ENCODE measurements at regions not wholly inside any gene's neighbourhood (a gene's known extent, or its start where the extent isn't known, plus 50 kb on each side); places are given as distances from the start of the nearest gene placed in this dataset.

GRCh38 chr5:142428773-142429473 is 104.1 kb upstream of the SPRY4 start:
- H3K27me3 ChIP-seq (ENCODE audit: insufficient read depth in 3 of 3, low read length in 2 of 3) = no peaks in the 10 kb centered on the region
- H3K27ac ChIP-seq = no peak overlapping the region
- H3K36me3 ChIP-seq (ENCODE audit: insufficient read depth in 1 of 2, low read depth in 1 of 2) = no peaks in the 10 kb centered on the region
- H3K9me3 ChIP-seq = no peaks in the 10 kb centered on the region
- H3K4me3 ChIP-seq = no peak overlapping the region
- no peaks in the 10 kb centered on the region for H3K4me1 ChIP-seq
- ATAC-seq (no peak), DNase-seq (no peak)
- TF ChIP-seq CTCF (IDR thresholded peaks at IDR 0.05) = no peak
- 42 to 46% (median 43%) methylated on average over 8 of the region's 8 CpGs for WGBS, 3 donors
- intact Hi-C loops (cut with DNase I) = no loop called here

DNA sequence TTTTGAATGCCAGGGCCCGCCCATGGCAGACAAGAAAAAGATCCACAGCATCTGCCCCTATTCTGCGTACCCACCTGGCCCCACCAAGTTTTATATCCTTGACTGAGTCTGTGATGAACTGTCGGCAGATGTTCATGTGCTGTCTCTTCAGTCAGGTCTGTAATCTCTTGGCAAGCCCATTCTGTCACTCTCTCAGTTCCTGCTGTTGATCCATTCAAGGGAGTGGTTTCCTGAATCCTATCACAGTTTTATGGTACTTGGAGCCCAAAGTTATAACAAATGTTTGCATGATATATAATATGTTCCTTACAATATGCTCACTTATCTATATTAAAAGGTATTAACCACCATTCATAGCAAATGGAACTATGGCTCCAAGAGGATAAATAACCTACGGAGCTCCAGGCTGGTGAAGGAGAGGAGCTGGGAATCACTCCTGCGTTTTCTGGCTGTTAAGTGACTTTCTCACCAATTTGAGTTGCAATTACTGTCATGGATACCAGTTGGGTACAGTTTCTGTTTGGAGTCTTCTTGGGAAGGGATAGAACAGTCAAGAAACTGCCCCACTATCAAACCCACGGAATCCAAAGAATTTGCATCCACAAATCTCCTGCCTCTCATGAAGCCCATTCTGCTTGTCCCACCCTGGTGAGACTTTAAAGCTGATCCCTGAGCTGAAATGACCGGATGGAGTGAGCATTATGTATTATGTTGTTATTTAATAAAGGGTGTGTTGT is 103.4 kb upstream of the SPRY4 start:
- no peak for TF ChIP-seq CTCF (IDR thresholded peaks at IDR 0.05)
- no peak for DNase-seq
- no peaks in the 10 kb centered on the region for H3K4me1 ChIP-seq
- H3K36me3 ChIP-seq (ENCODE audit: insufficient read depth in 1 of 2, low read depth in 1 of 2) = no peaks in the 10 kb centered on the region
- intact Hi-C loops (cut with DNase I) = no loop called here
- no peak overlapping the region for H3K4me3 ChIP-seq
- no peaks in the 10 kb centered on the region for H3K27me3 ChIP-seq (ENCODE audit: insufficient read depth in 3 of 3, low read length in 2 of 3)
- no peak for ATAC-seq
- WGBS, 3 donors = 60 to 63% (median 61%) methylated on average over 7 of the region's 7 CpGs
- H3K27ac ChIP-seq = no peak overlapping the region
- H3K9me3 ChIP-seq = no peaks in the 10 kb centered on the region

DNA sequence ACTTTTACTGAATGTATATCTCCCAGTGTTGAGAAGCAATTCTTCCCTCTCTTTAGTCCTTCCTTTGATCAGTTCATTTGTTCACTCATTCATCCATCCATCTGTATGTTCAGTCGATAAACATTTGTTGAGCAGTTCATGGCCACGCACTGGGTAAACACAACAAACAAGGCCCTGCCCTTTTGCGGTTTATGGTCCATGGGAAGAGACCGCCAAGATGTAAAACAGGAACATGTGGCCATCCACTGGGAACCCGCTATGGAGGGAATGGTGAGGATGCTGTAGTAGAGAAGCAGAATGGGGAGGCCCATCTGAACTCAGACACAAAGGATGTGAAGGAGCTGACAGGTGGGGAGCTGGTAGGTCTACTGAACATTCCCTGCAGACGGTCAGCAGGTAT is 102.7 kb upstream of the SPRY4 start:
- no peak for DNase-seq
- no peak for TF ChIP-seq CTCF (IDR thresholded peaks at IDR 0.05)
- no peak overlapping the region for H3K27ac ChIP-seq
- ATAC-seq = no peak
- no peaks in the 10 kb centered on the region for H3K9me3 ChIP-seq
- H3K4me3 ChIP-seq = no peak overlapping the region
- no peaks in the 10 kb centered on the region for H3K27me3 ChIP-seq (ENCODE audit: insufficient read depth in 3 of 3, low read length in 2 of 3)
- intact Hi-C loops (cut with DNase I) = no loop called here
- H3K4me1 ChIP-seq = no peaks in the 10 kb centered on the region
- 89 to 97% (median 97%) methylated on average over 6 of the region's 6 CpGs for WGBS, 3 donors
- H3K36me3 ChIP-seq (ENCODE audit: insufficient read depth in 1 of 2, low read depth in 1 of 2) = no peaks in the 10 kb centered on the region

GRCh38 chr5:142427015-142427364 is 102.2 kb upstream of the SPRY4 start:
- intact Hi-C loops (cut with DNase I) = no loop called here
- DNase-seq (no peak), ATAC-seq (no peak)
- Histone ChIP-seq H3K4me3 (no peak overlapping the region), H3K27me3 (ENCODE audit: insufficient read depth in 3 of 3, low read length in 2 of 3) (no peaks in the 10 kb centered on the region), H3K27ac (peak overlapping the region; percentile 36), H3K36me3 (ENCODE audit: insufficient read depth in 1 of 2, low read depth in 1 of 2) (no peaks in the 10 kb centered on the region), H3K4me1 (no peaks in the 10 kb centered on the region), H3K9me3 (no peaks in the 10 kb centered on the region)
- 57 to 68% (median 64%) methylated on average over 7 of the region's 7 CpGs for WGBS, 3 donors
- TF ChIP-seq CTCF (IDR thresholded peaks at IDR 0.05) = no peak

All from psoas muscle (tissue), 7 donors.